Hepatocyte (in vitro differentiated cells): ENCODE measurements at regions not wholly inside any gene's neighbourhood (a gene's known extent, or its start where the extent isn't known, plus 50 kb on each side); places are given as distances from the start of the nearest gene placed in this dataset.

Experiments
- DNase-seq: peaks from one replicate; pipeline ENCODE4 v3.0.0-alpha.2; 2016; ENCODE audit warnings: low spot score
- H2AFZ ChIP-seq: fragments of 200-600 bp; sonication (generic); 2 replicates; pipeline ENCODE4 v1.6.0; 2016; ENCODE audit warnings: antibody characterized with exemption, mild to moderate bottlenecking
- H3K27ac ChIP-seq: fragments of 200-600 bp; sonication (generic); 2 replicates; pipeline ENCODE4 v1.5.1; 2016; ENCODE audit warnings: mild to moderate bottlenecking
- H3K27me3 ChIP-seq: fragments of 200-600 bp; sonication (generic); 2 replicates; pipeline ENCODE4 v1.6.1; 2016
- H3K36me3 ChIP-seq: fragments of 200-600 bp; sonication (generic); replicated peaks from 2 replicates; pipeline ENCODE4 v1.5.1; 2016; ENCODE audit warnings: low read depth; ENCODE audit not compliant: insufficient read depth
- H3K4me1 ChIP-seq: fragments of 200-600 bp; sonication (generic); 2 replicates; pipeline ENCODE4 v1.5.1; 2016; ENCODE audit warnings: mild to moderate bottlenecking, moderate library complexity; ENCODE audit not compliant: insufficient read depth
- H3K4me2 ChIP-seq: fragments of 200-600 bp; sonication (generic); 2 replicates; pipeline ENCODE4 v1.6.0; 2016
- H3K4me3 ChIP-seq: fragments of 200-600 bp; sonication (generic); 2 replicates; pipeline ENCODE4 v1.5.1; 2016; ENCODE audit warnings: mild to moderate bottlenecking
- H3K79me2 ChIP-seq: fragments of 200-600 bp; sonication (generic); 2 replicates; pipeline ENCODE4 v1.6.0; 2017; ENCODE audit warnings: mild to moderate bottlenecking
- H3K9me2 ChIP-seq: fragments of 200-600 bp; sonication (generic); replicated peaks from 2 replicates; pipeline ENCODE4 v1.6.0; 2017; ENCODE audit warnings: mild to moderate bottlenecking; ENCODE audit not compliant: insufficient read depth
- H3K9me3 ChIP-seq: fragments of 200-600 bp; sonication (generic); 2 replicates; pipeline ENCODE4 v1.5.1; 2016; ENCODE audit warnings: low read depth, mild to moderate bottlenecking
- H4K20me1 ChIP-seq: fragments of 200-600 bp; sonication (generic); 2 replicates; pipeline ENCODE4 v1.6.0; 2016; ENCODE audit warnings: mild to moderate bottlenecking; ENCODE audit not compliant: insufficient read depth, poor library complexity, severe bottlenecking
- CTCF ChIP-seq: fragments of 200-600 bp; sonication (generic); IDR thresholded peaks from 2 replicates; pipeline ENCODE4 v1.5.1; 2016; ENCODE audit warnings: antibody characterized with exemption, mild to moderate bottlenecking; ENCODE audit not compliant: poor library complexity
- EZH2 ChIP-seq: fragments of 200-600 bp; sonication (generic); IDR thresholded peaks from 2 replicates; pipeline ENCODE4 v1.6.1; 2016; ENCODE audit warnings: antibody characterized with exemption, mild to moderate bottlenecking, borderline replicate concordance
- EZH2phosphoT487 ChIP-seq: fragments of 200-600 bp; sonication (generic); IDR thresholded peaks from one replicate; pipeline ENCODE4 v1.6.1; 2018; ENCODE audit warnings: antibody characterized with exemption, mild to moderate bottlenecking, low read depth, moderate library complexity; ENCODE audit not compliant: unreplicated experiment, severe bottlenecking
- WGBS: methylation state at CpG from one replicate; pipeline ENCODE4 v1.1.6; 2016; ENCODE audit warnings: low lambda C conversion rate; ENCODE audit errors: missing lambda C conversion rate; 5-methylcytosine and 5-hydroxymethylcytosine counted together

- no peak for TF ChIP-seq EZH2
- TF ChIP-seq CTCF, result no peak
- TF ChIP-seq EZH2phosphoT487, result no peak
- Histone ChIP-seq H3K4me3 (no peak overlapping the region), H3K36me3 (no peaks in the 10 kb centered on the region), H4K20me1 (no peaks in the 10 kb centered on the region), H2AFZ (no peak overlapping the region), H3K27ac (no peak overlapping the region), H3K27me3 (no peaks in the 10 kb centered on the region), H3K79me2 (no peaks in the 10 kb centered on the region), H3K9me2 (no peaks in the 10 kb centered on the region), H3K9me3 (no peaks in the 10 kb centered on the region), H3K4me1 (no peaks in the 10 kb centered on the region), H3K4me2 (no peak overlapping the region)
- WGBS, result 90% methylated on average over 10 of the region's 10 CpGs
- DNase-seq, result no peak
Measured at GRCh38 chr20:24892931-24893330, 56.1 kb upstream of the CST7 start.

GRCh38 chr20:24894488-24894887 lies 54.6 kb upstream of the CST7 start:
- H3K79me2 ChIP-seq, result no peaks in the 10 kb centered on the region
- no peak for DNase-seq
- H4K20me1 ChIP-seq, result no peaks in the 10 kb centered on the region
- no peaks in the 10 kb centered on the region for H3K9me3 ChIP-seq
- no peaks in the 10 kb centered on the region for H3K9me2 ChIP-seq
- H3K4me3 ChIP-seq, result no peak overlapping the region
- TF ChIP-seq EZH2phosphoT487, result no peak
- TF ChIP-seq EZH2, result no peak
- TF ChIP-seq CTCF, result no peak
- 72% methylated on average over 4 of the region's 4 CpGs for WGBS
- H3K4me1 ChIP-seq, result no peaks in the 10 kb centered on the region
- no peaks in the 10 kb centered on the region for H3K36me3 ChIP-seq
- H3K27ac ChIP-seq, result no peak overlapping the region
- no peak overlapping the region for H2AFZ ChIP-seq
- no peaks in the 10 kb centered on the region for H3K27me3 ChIP-seq
- no peak overlapping the region for H3K4me2 ChIP-seq

DNA sequence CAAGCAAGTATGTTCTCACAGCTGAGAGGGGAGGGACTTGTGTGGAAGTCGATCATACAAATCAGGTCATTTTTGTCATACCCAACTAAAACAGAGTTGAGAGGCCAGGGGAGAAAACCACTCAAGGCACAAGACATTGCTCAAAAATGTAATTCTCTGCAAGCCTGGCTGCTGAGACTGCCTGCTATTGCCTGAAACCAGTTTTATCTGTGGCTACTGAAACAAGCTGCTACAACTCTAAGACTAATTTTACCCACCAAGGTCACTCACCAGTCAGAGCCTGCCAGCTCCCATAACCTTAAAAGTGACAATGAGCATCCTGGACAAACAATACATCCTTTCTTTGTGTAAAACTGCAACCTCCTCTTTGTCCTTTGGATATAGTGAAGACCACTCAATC lies 54.1 kb upstream of the CST7 start:
- H3K4me1 ChIP-seq, result no peaks in the 10 kb centered on the region
- H3K79me2 ChIP-seq, result no peaks in the 10 kb centered on the region
- no peak overlapping the region for H3K27ac ChIP-seq
- TF ChIP-seq EZH2phosphoT487 (no peak), EZH2 (no peak), CTCF (no peak)
- no peaks in the 10 kb centered on the region for H3K9me3 ChIP-seq
- H3K4me2 ChIP-seq, result no peak overlapping the region
- H3K36me3 ChIP-seq, result no peaks in the 10 kb centered on the region
- no peak for DNase-seq
- H3K27me3 ChIP-seq, result no peaks in the 10 kb centered on the region
- no peak overlapping the region for H2AFZ ChIP-seq
- no peak overlapping the region for H3K4me3 ChIP-seq
- H3K9me2 ChIP-seq, result no peaks in the 10 kb centered on the region
- 86% methylated on average over 1 of the region's 1 CpG for WGBS
- no peaks in the 10 kb centered on the region for H4K20me1 ChIP-seq

DNA sequence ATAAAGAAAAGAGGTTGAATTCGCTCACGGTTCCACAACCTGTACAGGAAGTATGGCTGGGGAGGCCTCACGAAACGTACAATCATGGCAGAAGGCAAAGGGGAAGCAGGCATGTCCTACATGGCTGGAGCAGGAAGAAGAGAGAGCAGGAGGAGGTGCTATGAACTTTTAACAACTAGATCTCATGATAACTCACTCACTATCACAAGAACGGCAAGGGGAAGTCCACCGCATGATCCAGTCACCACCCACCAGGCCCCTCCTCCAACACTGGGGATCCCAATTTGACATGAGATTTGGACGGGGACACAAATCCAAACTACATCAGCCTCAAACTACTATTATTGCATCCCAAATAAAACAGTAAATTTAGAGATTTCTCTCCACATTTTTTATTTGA lies 53.6 kb upstream of the CST7 start:
- no peak overlapping the region for H3K4me2 ChIP-seq
- whole genome bisulfite sequencing, result 84% methylated on average over 7 of the region's 7 CpGs
- H3K9me2 ChIP-seq, result no peaks in the 10 kb centered on the region
- no peak overlapping the region for H3K27ac ChIP-seq
- H4K20me1 ChIP-seq, result no peaks in the 10 kb centered on the region
- no peak overlapping the region for H3K4me3 ChIP-seq
- H3K79me2 ChIP-seq, result no peaks in the 10 kb centered on the region
- TF ChIP-seq EZH2, result no peak
- TF ChIP-seq CTCF, result no peak
- no peak for TF ChIP-seq EZH2phosphoT487
- H3K36me3 ChIP-seq, result no peaks in the 10 kb centered on the region
- no peak overlapping the region for H2AFZ ChIP-seq
- H3K4me1 ChIP-seq, result no peaks in the 10 kb centered on the region
- no peaks in the 10 kb centered on the region for H3K9me3 ChIP-seq
- DNase-seq, result no peak
- H3K27me3 ChIP-seq, result no peaks in the 10 kb centered on the region
